NCI-H2107 treated with DMSO at 0.1 percent for 48 hours (cell line): ENCODE measurements at regions not wholly inside any gene's neighbourhood (a gene's known extent, or its start where the extent isn't known, plus 50 kb on each side); places are given as distances from the start of the nearest gene placed in this dataset.

Experiments used
- DNase-seq: peaks from one replicate; lab custom pipeline; 2025; ENCODE audit not compliant: unreplicated experiment; lab: John Stamatoyannopoulos, UW

DNA sequence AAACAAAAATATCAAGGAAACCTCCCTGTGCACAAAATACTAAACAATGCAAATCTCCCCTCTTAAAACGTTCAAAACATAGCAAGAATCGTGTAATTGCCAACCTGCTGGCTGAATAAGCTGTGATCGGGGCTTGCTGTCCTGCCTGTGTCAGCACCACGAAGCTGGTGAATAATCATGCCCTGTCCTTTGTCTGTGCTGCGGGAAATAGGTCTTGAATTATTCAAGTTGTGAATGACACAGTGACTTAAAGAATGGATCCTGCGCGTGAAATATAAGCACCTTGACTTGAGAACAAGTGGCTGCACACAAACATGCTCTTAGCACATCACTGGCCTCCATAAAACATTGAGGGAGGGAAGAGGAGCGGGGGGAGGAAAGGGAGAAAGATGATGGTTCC lies 130.2 kb downstream of the OAT start:
- no peak for DNase-seq

DNA sequence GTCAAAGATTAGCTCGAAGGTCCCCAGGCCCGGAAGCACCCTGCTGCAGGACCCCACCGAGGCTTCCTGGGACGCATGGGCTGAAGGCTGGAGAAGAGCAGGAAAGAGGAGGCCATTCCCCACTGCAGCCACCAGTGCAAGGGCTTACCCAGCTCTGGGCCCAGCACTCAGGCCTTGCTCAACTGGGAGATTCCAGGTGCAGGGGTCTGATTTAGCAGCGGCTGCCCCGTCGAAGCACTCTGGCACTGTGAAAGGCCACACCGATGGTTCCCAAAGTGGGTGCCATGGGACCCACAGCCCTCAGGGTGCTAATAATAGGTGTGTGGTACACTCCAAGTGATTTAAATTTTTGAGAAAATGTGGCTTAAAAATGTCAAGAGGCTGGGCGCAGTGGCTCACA lies 130.9 kb downstream of the OAT start:
- no peak for DNase-seq

DNA sequence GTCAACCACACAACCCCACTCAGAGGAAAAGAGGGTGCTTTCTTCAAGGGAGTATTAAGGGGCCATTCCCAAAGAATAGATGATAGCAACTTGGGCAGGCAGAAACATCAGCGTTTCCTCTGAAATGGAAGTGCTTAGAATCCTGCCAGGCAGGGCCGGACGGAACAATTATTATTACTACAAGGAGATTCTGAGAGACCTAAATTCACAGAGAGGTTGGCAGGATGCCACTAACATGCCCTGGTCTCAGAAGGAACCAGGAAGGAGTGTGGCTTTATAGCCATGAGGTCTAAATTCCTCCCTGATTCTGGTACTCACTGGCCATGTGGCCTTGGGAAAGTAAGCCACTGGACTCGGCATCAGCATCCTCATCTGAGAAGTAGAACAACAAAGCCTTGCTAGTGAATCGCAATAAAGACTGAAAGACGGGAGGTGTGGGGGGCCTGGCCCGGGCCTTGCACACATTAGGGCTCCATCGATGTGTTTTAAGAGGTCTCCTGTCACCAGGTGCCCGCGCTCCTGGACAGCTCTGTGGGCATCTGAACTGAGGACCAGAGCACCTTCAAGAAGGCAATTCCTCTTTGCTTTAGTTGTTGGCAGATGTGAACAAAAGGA lies 131.5 kb downstream of the OAT start:
- no peak for DNase-seq

DNA sequence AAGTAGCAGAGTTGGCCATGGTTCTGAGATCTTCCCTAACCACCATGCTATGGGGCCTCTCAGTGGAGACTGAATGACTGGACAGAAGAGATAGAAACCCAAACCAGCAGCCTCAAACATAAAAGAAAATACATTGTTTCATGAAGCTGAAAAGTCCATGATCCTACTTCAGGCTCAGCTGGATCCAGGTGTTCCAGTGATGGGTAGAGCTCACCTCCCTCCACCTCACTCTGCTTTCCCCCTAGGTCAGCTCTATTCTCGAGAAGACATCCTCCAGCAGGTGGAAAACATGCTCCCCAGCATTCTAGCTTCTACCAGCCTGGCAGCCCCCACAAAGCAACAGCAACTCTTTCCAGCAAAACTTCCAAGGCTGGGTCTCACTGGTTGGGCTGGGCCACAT lies 132.1 kb downstream of the OAT start:
- no peak for DNase-seq

DNA sequence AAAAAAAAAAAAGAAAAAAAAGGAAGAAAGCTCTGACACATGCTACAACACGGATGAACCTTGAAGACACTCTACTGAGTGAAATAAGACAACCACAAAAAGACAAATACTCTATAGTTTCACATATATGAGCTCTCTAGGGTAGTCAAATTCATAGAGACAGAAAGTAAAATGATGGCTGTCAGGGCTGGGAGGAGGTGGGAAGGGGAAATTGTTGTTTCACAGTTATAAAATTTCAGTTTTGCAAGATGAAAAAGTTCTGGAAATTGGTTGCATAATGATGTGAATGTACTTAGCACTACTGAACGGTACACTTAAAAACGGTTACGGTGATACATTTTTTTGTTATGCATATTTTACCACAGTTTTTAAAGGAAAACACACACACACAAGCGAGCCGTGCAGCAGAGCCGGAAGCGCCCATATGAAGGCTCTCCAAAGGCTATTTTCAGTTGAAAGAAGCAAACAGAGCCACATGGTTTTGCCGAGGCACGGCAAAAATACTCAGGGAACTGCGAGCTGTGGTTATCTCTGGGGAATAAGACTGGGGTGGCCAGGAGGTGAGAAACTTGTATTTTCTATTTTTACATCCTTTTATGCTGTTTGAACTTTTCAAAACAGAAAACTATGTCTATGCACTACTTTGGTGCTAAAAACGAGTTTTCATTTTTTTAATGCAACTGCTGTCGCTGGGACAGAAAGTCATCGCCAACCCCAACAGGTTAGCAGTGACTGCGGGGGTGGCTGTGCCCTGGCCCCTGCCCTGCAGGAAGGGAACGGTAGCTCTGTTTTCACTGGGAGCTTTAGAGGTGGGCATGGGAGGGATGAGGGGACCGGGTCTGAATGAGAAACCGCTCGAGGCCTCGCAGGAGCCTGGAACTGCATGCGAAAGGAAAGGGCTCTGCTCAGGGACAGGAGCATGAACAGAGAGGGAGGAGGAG lies 132.9 kb downstream of the OAT start:
- no peak for DNase-seq

DNA sequence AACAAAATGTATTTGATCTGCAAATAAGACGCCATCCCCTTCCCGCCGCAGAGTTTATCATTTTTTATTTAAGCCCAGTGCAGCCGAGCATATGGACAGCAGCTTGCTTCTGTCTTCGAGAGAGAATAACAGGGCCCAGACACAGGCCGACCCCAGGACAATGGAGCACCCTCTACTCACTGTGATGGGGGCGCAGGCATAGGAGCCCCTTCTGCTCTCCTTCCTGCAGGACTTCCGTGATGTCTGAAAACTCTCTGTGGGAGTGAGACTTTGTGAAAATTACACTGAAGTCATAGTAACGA lies 134.8 kb downstream of the OAT start:
- DNase-seq: no peak

DNA sequence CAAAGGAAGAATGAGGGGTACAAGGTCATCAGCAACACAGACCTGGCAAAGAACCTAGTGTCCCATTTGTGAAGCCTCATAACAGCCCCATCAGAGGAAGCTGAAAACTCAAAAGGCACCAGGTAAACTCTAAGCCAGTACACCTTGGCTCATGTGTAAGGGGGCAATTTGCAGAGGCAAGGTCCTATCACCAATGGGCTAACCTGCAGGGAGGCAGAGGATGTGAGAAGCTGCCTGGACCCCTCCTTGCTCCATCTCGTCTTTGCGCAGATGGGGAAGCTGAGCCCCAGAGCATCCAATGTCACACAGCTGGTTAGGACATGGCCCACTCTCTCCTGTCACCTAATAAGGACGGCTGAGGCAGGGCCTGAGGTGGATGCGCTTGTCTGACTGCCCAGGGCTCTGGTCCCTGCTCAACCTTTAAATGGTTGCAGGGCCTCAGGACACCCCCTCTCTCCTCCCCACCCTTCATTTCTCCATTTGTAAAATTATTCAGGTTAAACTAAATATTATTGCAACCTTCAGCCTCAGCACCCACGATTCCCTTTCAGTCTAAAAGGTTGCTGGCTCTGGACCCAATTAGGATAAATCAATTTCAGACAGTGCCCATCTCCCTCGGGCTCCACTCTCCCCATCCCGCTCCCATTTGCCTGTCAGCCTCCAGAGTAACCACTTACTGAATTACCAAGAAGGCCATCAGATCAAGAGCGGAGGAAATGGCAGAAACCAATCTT lies 135.3 kb downstream of the OAT start:
- no peak for DNase-seq

DNA sequence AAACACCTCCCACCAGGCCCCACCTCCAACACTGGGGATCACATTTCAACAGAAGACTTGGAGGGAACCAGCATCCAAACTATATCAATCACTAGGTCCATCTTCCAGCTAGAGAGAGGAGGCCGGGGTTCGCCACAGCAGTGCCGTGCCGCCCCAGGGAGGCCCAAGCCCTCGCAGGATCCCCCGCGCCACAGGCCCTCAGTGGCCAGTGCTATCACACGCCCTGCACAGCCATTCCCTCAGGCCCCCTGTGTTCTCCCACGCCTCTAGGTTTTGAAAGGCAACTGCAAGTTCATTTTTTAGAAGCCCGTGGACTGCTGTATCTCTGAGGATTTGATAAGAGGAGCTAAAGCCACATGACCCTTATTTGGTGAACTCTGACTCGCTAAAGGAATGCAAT lies 136.4 kb downstream of the OAT start:
- no peak for DNase-seq

DNA sequence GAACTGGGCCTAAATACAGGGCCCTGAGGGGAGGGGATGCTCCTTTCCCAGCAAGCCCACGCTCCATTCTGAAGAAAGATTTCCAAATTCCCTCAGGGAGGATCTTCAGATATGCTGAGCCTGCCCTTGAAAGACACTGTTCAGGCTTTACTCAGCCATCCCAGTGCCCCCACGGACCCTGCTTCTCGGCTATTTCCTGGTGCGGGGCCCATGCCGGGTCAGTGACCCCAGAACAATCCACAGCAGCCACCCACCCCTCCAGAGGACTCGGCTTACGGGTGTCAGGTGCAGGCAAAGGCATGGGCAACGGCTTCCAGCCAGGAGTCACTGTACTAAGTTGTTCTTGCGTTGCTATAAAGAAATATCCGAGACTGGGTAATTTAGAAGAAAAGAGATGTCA lies 137.1 kb downstream of the OAT start:
- no peak for DNase-seq

DNA sequence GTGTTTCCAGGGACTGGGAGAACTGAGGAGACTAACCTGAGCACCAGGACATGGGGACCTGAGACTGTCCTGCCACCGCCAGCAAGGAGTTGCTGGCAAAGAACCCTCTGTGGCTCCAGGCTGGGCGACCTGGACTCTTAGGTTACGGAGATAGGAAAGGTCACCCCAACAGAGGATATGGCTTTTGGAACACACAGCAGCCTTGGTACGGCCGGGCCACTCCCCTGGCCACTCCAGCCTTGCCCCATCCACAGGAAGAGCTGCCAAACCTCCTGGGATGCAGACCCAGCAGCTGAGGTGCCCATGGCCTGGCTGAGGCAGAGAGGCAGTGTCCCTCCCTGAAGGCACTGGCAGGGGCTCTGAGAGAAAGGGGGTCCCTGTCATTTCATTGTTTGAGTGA lies 137.8 kb downstream of the OAT start:
- no peak for DNase-seq

DNA sequence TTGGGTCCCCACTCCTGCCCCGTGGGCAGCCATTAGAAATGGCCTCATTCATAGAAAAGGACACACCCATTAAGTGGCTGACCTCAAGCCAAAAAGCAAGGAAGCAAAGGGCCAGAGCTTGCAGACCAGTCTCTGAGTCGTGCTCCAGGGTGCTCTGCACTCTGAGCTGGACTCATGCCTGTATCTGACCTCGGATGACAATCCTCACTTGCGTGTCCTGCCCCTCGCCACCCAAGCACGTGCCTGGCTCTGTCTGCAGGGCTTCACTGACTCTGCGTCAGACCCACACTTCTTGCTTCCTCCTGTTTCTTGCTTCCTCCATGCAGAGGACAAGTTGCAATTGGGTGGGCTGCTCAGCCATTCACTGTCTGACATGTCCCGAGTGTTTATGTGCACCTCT lies 138.8 kb downstream of the OAT start:
- DNase-seq: no peak

DNA sequence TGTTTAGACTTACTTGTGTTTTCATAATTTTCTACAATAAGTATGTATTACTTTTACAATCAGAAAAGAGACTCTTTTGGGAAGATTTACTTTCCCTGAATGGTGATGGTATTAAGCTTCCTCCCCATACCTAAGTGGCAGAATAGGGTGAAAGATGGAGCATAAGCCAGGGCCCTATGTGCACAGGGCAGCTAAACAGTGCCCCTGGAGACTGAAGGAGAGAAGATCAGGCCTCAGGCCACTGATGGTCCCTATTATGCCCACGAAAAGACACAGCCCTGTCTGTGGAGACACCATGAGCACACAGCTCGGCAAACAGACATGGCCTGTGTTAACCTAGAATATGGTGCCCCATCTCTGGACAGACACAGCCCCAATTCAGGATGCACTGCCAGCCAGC lies 139.4 kb downstream of the OAT start:
- DNase-seq: no peak

DNA sequence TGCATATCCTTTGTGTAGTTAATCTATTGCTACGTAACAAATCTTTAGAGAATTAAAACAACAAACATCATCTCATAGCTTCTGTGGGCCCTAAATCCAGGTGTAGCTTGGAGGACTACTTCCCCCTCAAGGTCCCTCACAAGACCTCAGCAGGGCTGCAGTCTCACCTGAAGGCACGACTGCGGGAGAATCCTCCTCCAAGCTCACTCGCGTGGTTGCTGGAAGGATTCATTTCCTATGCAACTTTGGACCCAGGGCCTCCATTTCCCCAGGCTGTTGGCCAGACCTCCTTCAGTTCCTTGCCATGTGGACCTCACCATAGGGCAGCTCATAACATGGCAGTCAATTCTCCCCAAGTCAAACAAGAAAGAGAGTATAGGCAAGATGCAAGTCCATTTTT lies 140.4 kb downstream of the OAT start:
- DNase-seq: no peak

DNA sequence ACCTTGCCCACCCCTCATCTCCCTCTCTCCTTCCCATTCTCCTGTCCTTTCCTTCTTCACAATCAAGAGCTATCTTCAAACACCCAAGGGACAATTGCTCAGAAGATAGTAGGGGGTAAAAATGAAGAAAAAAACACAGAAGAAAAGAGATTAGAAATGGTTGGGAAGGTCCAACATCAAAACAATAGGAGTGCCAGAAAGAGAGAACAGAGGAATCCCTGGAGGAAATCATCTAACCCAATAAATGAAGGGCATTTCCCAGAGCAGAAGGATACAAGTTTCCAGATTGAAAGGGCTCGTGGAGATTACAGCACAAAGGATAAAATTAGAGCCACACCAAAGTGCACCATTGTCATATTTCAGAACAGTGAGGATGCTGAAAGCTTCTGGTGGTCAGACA lies 145.6 kb downstream of the OAT start:
- DNase-seq: no peak

DNA sequence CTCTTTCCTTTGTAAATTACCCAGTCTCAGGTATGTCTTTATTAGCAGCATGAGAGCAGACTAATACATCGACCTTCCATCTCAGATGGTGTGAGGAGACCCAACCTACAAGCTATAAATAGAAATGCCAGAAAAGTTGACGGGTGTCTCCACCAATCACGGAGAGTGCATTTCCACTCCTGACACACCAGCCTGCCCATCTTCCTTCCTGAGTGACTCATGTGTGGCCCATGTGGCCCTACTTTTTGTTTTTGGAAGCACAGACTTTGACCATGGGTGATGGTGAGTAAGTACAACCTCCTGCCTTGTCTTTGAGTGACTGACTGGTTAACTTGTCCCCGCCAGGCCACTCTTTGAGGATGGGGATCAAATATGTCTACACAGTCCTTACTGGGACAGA lies 147.0 kb downstream of the OAT start:
- no peak for DNase-seq

DNA sequence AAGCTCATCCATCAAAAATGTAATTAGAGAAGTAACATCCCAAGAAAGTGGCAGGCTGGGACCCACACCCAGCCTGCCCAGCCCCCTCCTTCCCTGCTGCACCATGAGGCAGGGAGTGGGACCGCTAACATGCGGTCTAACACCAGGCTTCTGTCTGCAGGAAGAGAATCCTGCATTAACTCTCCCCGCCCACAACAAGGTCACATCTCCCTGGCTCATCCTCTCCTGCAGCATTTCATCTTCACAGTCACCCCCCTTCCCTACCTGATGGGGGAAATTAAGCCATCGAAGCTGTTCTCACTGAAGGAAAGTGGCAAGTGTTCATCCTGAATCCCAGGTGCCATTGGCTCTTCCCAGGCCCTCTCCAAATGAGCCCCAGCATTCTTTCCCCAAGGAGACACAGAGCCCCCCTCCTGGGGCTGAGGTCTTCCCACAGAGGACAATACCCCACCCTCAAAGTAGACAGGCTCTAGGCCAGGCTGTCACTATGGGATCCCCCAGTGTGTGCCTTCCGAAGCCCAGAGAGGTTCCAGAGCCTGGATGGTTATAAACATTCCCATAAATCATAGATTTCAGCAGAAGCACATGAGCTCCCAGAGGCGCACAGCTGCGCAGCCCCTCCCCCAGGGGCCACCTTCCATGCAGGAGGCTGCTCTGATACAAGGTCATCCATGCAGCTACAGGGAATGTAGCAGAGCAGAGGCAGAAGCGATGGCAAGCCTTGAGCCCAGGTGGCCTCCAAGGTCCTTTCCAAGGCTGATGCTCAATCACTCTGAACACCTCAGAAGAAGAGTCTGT lies 148.0 kb downstream of the OAT start:
- DNase-seq: no peak

DNA sequence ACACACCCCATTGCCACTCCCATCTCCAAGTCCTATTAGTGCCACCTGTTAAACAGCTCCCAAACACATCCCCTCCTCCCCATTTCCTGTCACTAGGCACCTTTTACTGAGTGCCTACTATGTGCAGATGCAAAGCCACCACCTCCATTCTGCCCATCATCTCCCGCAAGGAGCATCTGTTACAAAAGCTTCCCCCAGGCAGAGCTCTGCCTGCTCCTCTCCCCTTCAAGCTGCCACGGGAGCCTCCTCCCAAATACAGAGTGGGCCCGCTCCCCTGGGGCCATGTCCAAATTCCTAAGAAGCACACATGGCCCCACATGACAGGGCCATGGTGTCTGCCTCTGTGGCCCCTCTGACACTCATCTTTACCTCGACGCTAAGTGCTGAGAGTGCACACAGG lies 149.7 kb downstream of the OAT start:
- no peak for DNase-seq

DNA sequence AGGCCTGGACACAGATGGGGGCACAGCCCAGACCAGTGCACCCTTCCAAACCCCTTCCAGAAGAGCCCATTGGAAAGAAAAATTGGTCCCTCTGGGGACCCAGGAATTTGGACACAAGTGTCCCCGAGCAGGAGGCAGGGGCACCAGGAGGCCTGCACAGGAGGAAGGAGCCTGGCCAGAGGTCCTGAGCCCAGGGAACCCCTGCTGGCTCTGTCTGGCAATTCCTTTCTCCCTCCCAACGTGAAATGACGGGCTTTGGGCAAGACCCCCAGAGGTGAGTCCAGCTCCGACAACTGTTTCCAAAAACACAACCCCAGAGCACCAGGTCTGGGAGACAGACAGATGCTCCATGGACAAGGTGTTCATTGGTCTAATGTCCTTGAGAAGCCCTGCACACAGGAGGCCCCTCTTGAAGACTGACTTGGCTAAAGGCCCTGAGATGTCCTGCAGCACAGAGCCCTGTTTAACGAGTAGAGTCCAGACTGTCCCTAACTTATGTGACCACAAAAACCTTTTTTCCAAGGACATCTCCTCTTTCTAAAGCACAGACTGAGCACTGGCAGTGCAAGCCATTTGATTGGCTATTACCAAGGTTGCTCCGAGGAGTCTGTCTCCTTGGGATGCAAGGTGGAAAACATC lies 150.7 kb downstream of the OAT start:
- DNase-seq: no peak

DNA sequence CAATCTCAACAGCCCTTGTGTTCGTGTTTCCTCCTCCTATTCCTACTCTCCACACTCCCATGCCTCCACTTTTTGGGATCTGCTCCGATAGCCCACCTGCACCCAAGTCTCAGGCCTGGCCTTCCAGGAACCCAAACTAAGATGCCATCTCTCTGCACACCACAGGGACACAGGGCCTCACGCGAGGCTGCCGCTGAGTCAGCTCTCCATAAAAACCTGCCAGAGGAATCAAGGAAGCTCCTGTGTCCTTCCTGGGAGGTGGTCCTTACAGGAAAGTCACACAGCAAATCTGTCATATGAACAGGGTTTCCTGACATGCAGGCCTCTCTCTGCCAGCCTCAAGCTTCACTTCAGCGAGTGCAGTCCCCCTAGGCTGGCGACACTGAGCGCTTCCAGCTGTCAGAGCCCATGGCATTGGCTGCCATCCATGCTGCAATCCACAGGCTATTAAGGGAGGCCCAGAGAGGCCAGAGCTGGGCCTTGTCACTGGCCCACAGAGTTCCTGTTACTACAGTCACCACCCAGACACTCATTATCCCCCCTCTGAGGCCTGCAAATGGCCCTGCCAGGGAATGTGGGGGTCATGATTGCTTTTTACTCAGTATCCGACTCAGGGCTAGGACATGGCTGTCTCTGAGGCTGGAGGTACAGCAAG lies 151.4 kb downstream of the OAT start:
- no peak for DNase-seq

DNA sequence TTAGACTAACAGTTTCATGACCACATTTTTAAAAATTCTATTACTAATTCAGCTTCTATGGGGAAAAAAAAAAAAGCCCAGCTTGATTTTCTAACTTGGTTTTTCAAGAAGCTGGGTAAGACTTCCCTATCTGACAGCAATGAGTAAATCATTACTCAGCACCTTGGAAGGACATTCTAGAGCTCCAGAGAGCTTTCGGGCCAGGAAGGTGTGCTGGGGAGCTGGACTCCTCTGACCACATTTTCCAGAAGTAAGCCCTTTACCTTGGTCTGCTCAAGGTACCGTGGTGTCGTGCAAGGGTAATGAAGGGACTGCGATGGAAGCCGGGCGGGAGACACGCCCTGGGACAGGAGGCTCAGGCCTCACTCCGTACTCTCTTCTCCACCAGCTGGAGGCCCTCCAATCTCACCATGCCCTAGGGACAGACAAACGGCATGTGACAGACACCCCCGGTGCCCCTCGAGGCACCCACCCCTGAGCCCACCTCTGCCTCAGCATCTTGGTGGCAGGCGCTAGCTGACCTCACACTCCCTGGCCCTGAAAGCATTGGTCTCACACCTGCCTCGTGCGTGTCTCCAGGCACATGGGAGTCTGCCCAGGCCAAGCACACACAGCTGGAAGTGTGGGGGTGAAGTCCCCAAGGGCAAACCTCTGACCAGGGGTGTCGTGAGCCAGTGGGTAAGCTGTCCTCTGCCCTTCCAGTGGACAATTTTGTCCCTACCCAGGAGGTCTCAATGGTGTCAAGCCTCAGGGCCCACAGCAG lies 152.1 kb downstream of the OAT start:
- no peak for DNase-seq
